GM23338 (cell line): ENCODE measurements at regions not wholly inside any gene's neighbourhood (a gene's known extent, or its start where the extent isn't known, plus 50 kb on each side); places are given as distances from the start of the nearest gene placed in this dataset.

Experiments used
- CREB1 ChIP-seq: fragments of 250-450 bp; sonication (Bioruptor Pico); IDR thresholded peaks from 2 replicates; pipeline ENCODE4 v1.5.0; 2020; ENCODE audit warnings: low read depth, mild to moderate bottlenecking, moderate library complexity
- EZH2 ChIP-seq: fragments of 200-600 bp; sonication (generic); IDR thresholded peaks from one replicate; pipeline ENCODE4 v1.8.0; 2017; ENCODE audit warnings: antibody characterized with exemption, mild to moderate bottlenecking, low read depth; ENCODE audit not compliant: unreplicated experiment
- EZH2phosphoT487 ChIP-seq: fragments of 200-600 bp; sonication (generic); IDR thresholded peaks from one replicate; pipeline ENCODE4 v1.8.1; 2018; ENCODE audit warnings: antibody characterized with exemption; ENCODE audit not compliant: unreplicated experiment
- JUNB ChIP-seq: IDR thresholded peaks from one replicate; pipeline ENCODE4 v1.6.1; 2016; ENCODE audit warnings: antibody characterized with exemption; ENCODE audit not compliant: unreplicated experiment
- NANOG ChIP-seq: IDR thresholded peaks from 2 replicates; pipeline ENCODE4 v1.6.1; 2016; ENCODE audit warnings: antibody characterized with exemption, borderline replicate concordance
- POLR2AphosphoS5 ChIP-seq: IDR thresholded peaks from 2 replicates; pipeline ENCODE4 v1.6.1; 2016; ENCODE audit warnings: antibody characterized with exemption, low read depth
- STAT1 ChIP-seq: IDR thresholded peaks from one replicate; pipeline ENCODE4 v1.6.1; 2016; ENCODE audit warnings: antibody characterized with exemption; ENCODE audit not compliant: unreplicated experiment
- ZNF114 ChIP-seq: fragments of 250-450 bp; sonication (Bioruptor Pico); IDR thresholded peaks from 2 replicates; pipeline ENCODE4 v1.5.0; 2020; ENCODE audit warnings: mild to moderate bottlenecking, moderate library complexity
- ZNF331 ChIP-seq: fragments of 250-450 bp; sonication (Bioruptor Pico); IDR thresholded peaks from 2 replicates; pipeline ENCODE4 v1.5.0; 2020; ENCODE audit warnings: low read depth, mild to moderate bottlenecking, moderate library complexity
- TF ChIP-seq, protein P1 (sequence below), 2 experiments: fragments of 200-600 bp in 1 of 2; sonication (generic) in 1 of 2; conservative IDR thresholded peaks; 2 replicates each; pipeline versions ENCODE4 v1.5.1 to v1.6.1; 2016 to 2017; ENCODE audit warnings: antibody characterized with exemption in 2 of 2, low read depth in 2 of 2, mild to moderate bottlenecking in 2 of 2, moderate library complexity in 1 of 2
- TF ChIP-seq, protein P2 (sequence below): IDR thresholded peaks from one replicate; pipeline ENCODE4 v1.6.1; 2018; ENCODE audit warnings: antibody characterized with exemption; ENCODE audit not compliant: unreplicated experiment
- TF ChIP-seq, protein P3 (sequence below): IDR thresholded peaks from 2 replicates; pipeline ENCODE4 v1.6.1; 2016; ENCODE audit warnings: antibody characterized with exemption
- TF ChIP-seq, protein P4 (sequence below): fragments of 250-450 bp; sonication (Bioruptor Pico); IDR thresholded peaks from 2 replicates; pipeline ENCODE4 v1.5.0; 2020; ENCODE audit warnings: mild to moderate bottlenecking, moderate library complexity

DNA sequence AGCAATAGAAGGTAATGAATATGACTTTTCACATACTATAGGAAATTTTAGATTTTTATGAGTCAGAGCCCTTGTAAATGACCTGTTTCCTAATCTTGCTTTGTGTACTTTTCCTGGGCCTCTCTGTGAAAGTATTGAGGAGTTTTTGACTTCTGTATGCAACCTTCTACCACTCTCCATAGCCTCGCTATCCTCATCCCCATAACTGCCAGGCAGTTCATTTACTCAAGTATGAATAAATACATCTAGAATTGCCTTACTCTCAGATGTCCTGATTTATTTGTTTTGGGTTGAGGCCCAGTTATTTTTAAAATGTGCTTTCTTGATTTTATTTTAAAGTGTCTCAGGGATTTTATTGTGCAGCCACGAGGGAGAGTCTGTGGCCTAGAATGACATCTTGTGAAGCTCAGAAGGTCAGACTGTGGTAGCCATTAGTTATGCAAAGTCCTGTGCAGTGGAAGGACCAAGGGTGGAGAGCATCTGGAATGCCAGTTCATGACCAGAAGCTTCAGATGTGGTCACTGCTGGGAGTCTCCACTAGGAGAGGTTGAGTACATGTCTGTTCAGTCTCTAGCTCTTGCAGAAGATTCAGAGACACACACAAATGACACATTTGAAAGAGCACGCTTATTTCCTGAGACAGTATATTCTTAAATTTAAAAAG lies 346.2 kb upstream of the IMPG1 start:
- TF ChIP-seq, protein P1, sequence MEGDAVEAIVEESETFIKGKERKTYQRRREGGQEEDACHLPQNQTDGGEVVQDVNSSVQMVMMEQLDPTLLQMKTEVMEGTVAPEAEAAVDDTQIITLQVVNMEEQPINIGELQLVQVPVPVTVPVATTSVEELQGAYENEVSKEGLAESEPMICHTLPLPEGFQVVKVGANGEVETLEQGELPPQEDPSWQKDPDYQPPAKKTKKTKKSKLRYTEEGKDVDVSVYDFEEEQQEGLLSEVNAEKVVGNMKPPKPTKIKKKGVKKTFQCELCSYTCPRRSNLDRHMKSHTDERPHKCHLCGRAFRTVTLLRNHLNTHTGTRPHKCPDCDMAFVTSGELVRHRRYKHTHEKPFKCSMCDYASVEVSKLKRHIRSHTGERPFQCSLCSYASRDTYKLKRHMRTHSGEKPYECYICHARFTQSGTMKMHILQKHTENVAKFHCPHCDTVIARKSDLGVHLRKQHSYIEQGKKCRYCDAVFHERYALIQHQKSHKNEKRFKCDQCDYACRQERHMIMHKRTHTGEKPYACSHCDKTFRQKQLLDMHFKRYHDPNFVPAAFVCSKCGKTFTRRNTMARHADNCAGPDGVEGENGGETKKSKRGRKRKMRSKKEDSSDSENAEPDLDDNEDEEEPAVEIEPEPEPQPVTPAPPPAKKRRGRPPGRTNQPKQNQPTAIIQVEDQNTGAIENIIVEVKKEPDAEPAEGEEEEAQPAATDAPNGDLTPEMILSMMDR (conservative IDR thresholded peaks at IDR 0.05; ENCODE audit: low read depth in 2 of 2) = no peak
- no peak for TF ChIP-seq CREB1
- TF ChIP-seq EZH2 = no peak
- TF ChIP-seq, protein P2, sequence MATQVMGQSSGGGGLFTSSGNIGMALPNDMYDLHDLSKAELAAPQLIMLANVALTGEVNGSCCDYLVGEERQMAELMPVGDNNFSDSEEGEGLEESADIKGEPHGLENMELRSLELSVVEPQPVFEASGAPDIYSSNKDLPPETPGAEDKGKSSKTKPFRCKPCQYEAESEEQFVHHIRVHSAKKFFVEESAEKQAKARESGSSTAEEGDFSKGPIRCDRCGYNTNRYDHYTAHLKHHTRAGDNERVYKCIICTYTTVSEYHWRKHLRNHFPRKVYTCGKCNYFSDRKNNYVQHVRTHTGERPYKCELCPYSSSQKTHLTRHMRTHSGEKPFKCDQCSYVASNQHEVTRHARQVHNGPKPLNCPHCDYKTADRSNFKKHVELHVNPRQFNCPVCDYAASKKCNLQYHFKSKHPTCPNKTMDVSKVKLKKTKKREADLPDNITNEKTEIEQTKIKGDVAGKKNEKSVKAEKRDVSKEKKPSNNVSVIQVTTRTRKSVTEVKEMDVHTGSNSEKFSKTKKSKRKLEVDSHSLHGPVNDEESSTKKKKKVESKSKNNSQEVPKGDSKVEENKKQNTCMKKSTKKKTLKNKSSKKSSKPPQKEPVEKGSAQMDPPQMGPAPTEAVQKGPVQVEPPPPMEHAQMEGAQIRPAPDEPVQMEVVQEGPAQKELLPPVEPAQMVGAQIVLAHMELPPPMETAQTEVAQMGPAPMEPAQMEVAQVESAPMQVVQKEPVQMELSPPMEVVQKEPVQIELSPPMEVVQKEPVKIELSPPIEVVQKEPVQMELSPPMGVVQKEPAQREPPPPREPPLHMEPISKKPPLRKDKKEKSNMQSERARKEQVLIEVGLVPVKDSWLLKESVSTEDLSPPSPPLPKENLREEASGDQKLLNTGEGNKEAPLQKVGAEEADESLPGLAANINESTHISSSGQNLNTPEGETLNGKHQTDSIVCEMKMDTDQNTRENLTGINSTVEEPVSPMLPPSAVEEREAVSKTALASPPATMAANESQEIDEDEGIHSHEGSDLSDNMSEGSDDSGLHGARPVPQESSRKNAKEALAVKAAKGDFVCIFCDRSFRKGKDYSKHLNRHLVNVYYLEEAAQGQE = no peak
- TF ChIP-seq EZH2phosphoT487 = no peak
- no peak for TF ChIP-seq POLR2AphosphoS5
- TF ChIP-seq, protein P3, sequence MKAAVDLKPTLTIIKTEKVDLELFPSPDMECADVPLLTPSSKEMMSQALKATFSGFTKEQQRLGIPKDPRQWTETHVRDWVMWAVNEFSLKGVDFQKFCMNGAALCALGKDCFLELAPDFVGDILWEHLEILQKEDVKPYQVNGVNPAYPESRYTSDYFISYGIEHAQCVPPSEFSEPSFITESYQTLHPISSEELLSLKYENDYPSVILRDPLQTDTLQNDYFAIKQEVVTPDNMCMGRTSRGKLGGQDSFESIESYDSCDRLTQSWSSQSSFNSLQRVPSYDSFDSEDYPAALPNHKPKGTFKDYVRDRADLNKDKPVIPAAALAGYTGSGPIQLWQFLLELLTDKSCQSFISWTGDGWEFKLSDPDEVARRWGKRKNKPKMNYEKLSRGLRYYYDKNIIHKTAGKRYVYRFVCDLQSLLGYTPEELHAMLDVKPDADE = no peak
- TF ChIP-seq ZNF114 (CRISPR knock-in tag) = no peak
- TF ChIP-seq JUNB = no peak
- TF ChIP-seq STAT1 = no peak
- no peak for TF ChIP-seq NANOG
- TF ChIP-seq, protein P4, sequence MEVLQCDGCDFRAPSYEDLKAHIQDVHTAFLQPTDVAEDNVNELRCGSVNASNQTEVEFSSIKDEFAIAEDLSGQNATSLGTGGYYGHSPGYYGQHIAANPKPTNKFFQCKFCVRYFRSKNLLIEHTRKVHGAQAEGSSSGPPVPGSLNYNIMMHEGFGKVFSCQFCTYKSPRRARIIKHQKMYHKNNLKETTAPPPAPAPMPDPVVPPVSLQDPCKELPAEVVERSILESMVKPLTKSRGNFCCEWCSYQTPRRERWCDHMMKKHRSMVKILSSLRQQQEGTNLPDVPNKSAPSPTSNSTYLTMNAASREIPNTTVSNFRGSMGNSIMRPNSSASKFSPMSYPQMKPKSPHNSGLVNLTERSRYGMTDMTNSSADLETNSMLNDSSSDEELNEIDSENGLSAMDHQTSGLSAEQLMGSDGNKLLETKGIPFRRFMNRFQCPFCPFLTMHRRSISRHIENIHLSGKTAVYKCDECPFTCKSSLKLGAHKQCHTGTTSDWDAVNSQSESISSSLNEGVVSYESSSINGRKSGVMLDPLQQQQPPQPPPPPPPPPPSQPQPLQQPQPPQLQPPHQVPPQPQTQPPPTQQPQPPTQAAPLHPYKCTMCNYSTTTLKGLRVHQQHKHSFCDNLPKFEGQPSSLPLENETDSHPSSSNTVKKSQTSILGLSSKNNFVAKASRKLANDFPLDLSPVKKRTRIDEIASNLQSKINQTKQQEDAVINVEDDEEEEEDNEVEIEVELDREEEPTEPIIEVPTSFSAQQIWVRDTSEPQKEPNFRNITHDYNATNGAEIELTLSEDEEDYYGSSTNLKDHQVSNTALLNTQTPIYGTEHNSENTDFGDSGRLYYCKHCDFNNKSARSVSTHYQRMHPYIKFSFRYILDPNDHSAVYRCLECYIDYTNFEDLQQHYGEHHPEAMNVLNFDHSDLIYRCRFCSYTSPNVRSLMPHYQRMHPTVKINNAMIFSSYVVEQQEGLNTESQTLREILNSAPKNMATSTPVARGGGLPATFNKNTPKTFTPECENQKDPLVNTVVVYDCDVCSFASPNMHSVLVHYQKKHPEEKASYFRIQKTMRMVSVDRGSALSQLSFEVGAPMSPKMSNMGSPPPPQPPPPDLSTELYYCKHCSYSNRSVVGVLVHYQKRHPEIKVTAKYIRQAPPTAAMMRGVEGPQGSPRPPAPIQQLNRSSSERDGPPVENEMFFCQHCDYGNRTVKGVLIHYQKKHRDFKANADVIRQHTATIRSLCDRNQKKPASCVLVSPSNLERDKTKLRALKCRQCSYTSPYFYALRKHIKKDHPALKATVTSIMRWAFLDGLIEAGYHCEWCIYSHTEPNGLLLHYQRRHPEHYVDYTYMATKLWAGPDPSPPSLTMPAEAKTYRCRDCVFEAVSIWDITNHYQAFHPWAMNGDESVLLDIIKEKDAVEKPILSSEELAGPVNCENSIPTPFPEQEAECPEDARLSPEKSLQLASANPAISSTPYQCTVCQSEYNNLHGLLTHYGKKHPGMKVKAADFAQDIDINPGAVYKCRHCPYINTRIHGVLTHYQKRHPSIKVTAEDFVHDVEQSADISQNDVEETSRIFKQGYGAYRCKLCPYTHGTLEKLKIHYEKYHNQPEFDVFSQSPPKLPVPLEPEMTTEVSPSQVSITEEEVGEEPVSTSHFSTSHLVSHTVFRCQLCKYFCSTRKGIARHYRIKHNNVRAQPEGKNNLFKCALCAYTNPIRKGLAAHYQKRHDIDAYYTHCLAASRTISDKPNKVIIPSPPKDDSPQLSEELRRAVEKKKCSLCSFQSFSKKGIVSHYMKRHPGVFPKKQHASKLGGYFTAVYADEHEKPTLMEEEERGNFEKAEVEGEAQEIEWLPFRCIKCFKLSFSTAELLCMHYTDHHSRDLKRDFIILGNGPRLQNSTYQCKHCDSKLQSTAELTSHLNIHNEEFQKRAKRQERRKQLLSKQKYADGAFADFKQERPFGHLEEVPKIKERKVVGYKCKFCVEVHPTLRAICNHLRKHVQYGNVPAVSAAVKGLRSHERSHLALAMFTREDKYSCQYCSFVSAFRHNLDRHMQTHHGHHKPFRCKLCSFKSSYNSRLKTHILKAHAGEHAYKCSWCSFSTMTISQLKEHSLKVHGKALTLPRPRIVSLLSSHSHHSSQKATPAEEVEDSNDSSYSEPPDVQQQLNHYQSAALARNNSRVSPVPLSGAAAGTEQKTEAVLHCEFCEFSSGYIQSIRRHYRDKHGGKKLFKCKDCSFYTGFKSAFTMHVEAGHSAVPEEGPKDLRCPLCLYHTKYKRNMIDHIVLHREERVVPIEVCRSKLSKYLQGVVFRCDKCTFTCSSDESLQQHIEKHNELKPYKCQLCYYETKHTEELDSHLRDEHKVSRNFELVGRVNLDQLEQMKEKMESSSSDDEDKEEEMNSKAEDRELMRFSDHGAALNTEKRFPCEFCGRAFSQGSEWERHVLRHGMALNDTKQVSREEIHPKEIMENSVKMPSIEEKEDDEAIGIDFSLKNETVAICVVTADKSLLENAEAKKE (CRISPR knock-in tag) = no peak
- no peak for TF ChIP-seq ZNF331 (CRISPR knock-in tag)
